H1 (cell line): ENCODE measurements at regions not wholly inside any gene's neighbourhood (a gene's known extent, or its start where the extent isn't known, plus 50 kb on each side); places are given as distances from the start of the nearest gene placed in this dataset.

ENCODE experiments used
- CTCF ChIP-seq, 3 experiments: IDR thresholded peaks; 1 replicate in 2 of 3; 2 replicates in 1 of 3; pipeline versions ENCODE4 v1.5.1 to v1.6.1; 2011; ENCODE audit warnings: low read length in 3 of 3, mild to moderate bottlenecking in 3 of 3, inconsistent platforms in 2 of 3, low read depth in 1 of 3, moderate library complexity in 1 of 3; ENCODE audit not compliant: insufficient read depth in 1 of 3; ENCODE audit errors: control extremely low read depth in 1 of 3
- EZH2 ChIP-seq: fragments of 200-600 bp; sonication (generic); IDR thresholded peaks from 2 replicates; pipeline ENCODE4 v1.7.1; 2012; ENCODE audit warnings: low read depth, mild to moderate bottlenecking, moderate library complexity, low read length, inconsistent platforms; ENCODE audit not compliant: severe bottlenecking
- RAD21 ChIP-seq, 2 experiments: IDR thresholded peaks in 1 of 2; conservative IDR thresholded peaks in 1 of 2; 2 replicates each; pipeline ENCODE4 v1.6.1; 2011; ENCODE audit warnings: low read depth in 2 of 2, low read length in 2 of 2, improper control_type of control experiment in 1 of 2, inconsistent platforms in 1 of 2, mild to moderate bottlenecking in 1 of 2, moderate library complexity in 1 of 2

GRCh38 chr16:80407265-80407987, 133.4 kb upstream of the DYNLRB2 start:
- TF ChIP-seq EZH2 (no peak), CTCF (IDR thresholded peaks at IDR 0.05; ENCODE audit: control extremely low read depth in 1 of 3, insufficient read depth in 1 of 3, low read depth in 1 of 3, low read length in 3 of 3) (no peak), RAD21 (IDR thresholded peaks at IDR 0.05 in 1 of 2, conservative IDR thresholded peaks at IDR 0.05 in 1 of 2; ENCODE audit: low read depth in 2 of 2, low read length in 2 of 2) (no peak)
